ENCODE measurements at regions not wholly inside any gene's neighbourhood (a gene's known extent, or its start where the extent isn't known, plus 50 kb on each side); places are given as distances from the start of the nearest gene placed in this dataset.

GRCh38 chr20:22348010-22348409, 236.4 kb downstream of the FOXA2 start:
- H3K4me1 ChIP-seq (ENCODE audit: control insufficient read depth, insufficient read depth, low read length), result no peaks in the 10 kb centered on the region
- no peaks in the 10 kb centered on the region for H3K36me3 ChIP-seq (ENCODE audit: control insufficient read depth, insufficient read depth, low read length)
- H3K4me3 ChIP-seq (ENCODE audit: insufficient read depth, low read depth, low read length), result no peak overlapping the region
- H3K9me3 ChIP-seq (ENCODE audit: control insufficient read depth, low read length), result no peaks in the 10 kb centered on the region
- H3K27me3 ChIP-seq (ENCODE audit: control insufficient read depth, insufficient read depth, low read length, poor library complexity, severe bottlenecking), result no peaks in the 10 kb centered on the region
- no peak overlapping the region for H3K27ac ChIP-seq (ENCODE audit: insufficient read depth, low read depth, low read length, poor library complexity, severe bottlenecking)
- 87 to 89% methylated on average over 4 of the region's 4 CpGs for WGBS, 2 experiments

- Histone ChIP-seq H3K27ac (ENCODE audit: insufficient read depth, low read depth, low read length, poor library complexity, severe bottlenecking) (no peak overlapping the region), H3K27me3 (ENCODE audit: control insufficient read depth, insufficient read depth, low read length, poor library complexity, severe bottlenecking) (no peaks in the 10 kb centered on the region), H3K4me1 (ENCODE audit: control insufficient read depth, insufficient read depth, low read length) (no peaks in the 10 kb centered on the region), H3K4me3 (ENCODE audit: insufficient read depth, low read depth, low read length) (no peak overlapping the region), H3K9me3 (ENCODE audit: control insufficient read depth, low read length) (no peaks in the 10 kb centered on the region), H3K36me3 (ENCODE audit: control insufficient read depth, insufficient read depth, low read length) (no peaks in the 10 kb centered on the region)
- WGBS, 2 experiments, result 89 to 90% methylated on average over 3 to 4 of the region's 4 CpGs
These were observed 237.7 kb downstream of the FOXA2 start for GRCh38 chr20:22346716-22347115.

- H3K27me3 ChIP-seq (ENCODE audit: control insufficient read depth, insufficient read depth, low read length, poor library complexity, severe bottlenecking), result peaks cover 15% of the 10 kb centered on the region
- H3K36me3 ChIP-seq (ENCODE audit: control insufficient read depth, insufficient read depth, low read length), result no peaks in the 10 kb centered on the region
- 96% methylated on average over 29 of the region's 29 CpGs for WGBS, 2 experiments
- H3K4me3 ChIP-seq (ENCODE audit: insufficient read depth, low read depth, low read length), result no peak overlapping the region
- H3K4me1 ChIP-seq (ENCODE audit: control insufficient read depth, insufficient read depth, low read length), result no peaks in the 10 kb centered on the region
- H3K27ac ChIP-seq (ENCODE audit: insufficient read depth, low read depth, low read length, poor library complexity, severe bottlenecking), result no peak overlapping the region
- no peaks in the 10 kb centered on the region for H3K9me3 ChIP-seq (ENCODE audit: control insufficient read depth, low read length)
These were observed 240.8 kb downstream of the FOXA2 start for GRCh38 chr20:22343612-22344011.

GRCh38 chr20:22342410-22342809, 242.0 kb downstream of the FOXA2 start:
- H3K36me3 ChIP-seq (ENCODE audit: control insufficient read depth, insufficient read depth, low read length), result no peaks in the 10 kb centered on the region
- H3K4me3 ChIP-seq (ENCODE audit: insufficient read depth, low read depth, low read length), result no peak overlapping the region
- H3K27me3 ChIP-seq (ENCODE audit: control insufficient read depth, insufficient read depth, low read length, poor library complexity, severe bottlenecking), result peaks cover 22% of the 10 kb centered on the region
- H3K4me1 ChIP-seq (ENCODE audit: control insufficient read depth, insufficient read depth, low read length), result no peaks in the 10 kb centered on the region
- WGBS, 2 experiments, result 87 to 93% methylated on average over 4 of the region's 4 CpGs
- no peaks in the 10 kb centered on the region for H3K9me3 ChIP-seq (ENCODE audit: control insufficient read depth, low read length)
- H3K27ac ChIP-seq (ENCODE audit: insufficient read depth, low read depth, low read length, poor library complexity, severe bottlenecking), result no peak overlapping the region

- Histone ChIP-seq H3K9me3 (ENCODE audit: control insufficient read depth, low read length) (no peaks in the 10 kb centered on the region), H3K36me3 (ENCODE audit: control insufficient read depth, insufficient read depth, low read length) (no peaks in the 10 kb centered on the region), H3K27ac (ENCODE audit: insufficient read depth, low read depth, low read length, poor library complexity, severe bottlenecking) (no peak overlapping the region), H3K4me3 (ENCODE audit: insufficient read depth, low read depth, low read length) (no peak overlapping the region), H3K27me3 (ENCODE audit: control insufficient read depth, insufficient read depth, low read length, poor library complexity, severe bottlenecking) (peaks cover 27% of the 10 kb centered on the region), H3K4me1 (ENCODE audit: control insufficient read depth, insufficient read depth, low read length) (no peaks in the 10 kb centered on the region)
- 72 to 76% methylated on average over 6 of the region's 6 CpGs for WGBS, 2 experiments
These were observed 242.9 kb downstream of the FOXA2 start for GRCh38 chr20:22341508-22341907.

- H3K27ac ChIP-seq (ENCODE audit: insufficient read depth, low read depth, low read length, poor library complexity, severe bottlenecking), result no peak overlapping the region
- no peaks in the 10 kb centered on the region for H3K4me1 ChIP-seq (ENCODE audit: control insufficient read depth, insufficient read depth, low read length)
- H3K4me3 ChIP-seq (ENCODE audit: insufficient read depth, low read depth, low read length), result no peak overlapping the region
- H3K27me3 ChIP-seq (ENCODE audit: control insufficient read depth, insufficient read depth, low read length, poor library complexity, severe bottlenecking), result peaks cover 29% of the 10 kb centered on the region
- H3K9me3 ChIP-seq (ENCODE audit: control insufficient read depth, low read length), result no peaks in the 10 kb centered on the region
- 69 to 72% methylated on average over 5 of the region's 5 CpGs for WGBS, 2 experiments
- H3K36me3 ChIP-seq (ENCODE audit: control insufficient read depth, insufficient read depth, low read length), result no peaks in the 10 kb centered on the region
These were observed 244.4 kb downstream of the FOXA2 start for GRCh38 chr20:22339946-22340345.

GRCh38 chr20:22339091-22339881, 245.1 kb downstream of the FOXA2 start:
- H3K4me3 ChIP-seq (ENCODE audit: insufficient read depth, low read depth, low read length), result no peak overlapping the region
- peaks cover 32% of the 10 kb centered on the region for H3K27me3 ChIP-seq (ENCODE audit: control insufficient read depth, insufficient read depth, low read length, poor library complexity, severe bottlenecking)
- H3K27ac ChIP-seq (ENCODE audit: insufficient read depth, low read depth, low read length, poor library complexity, severe bottlenecking), result no peak overlapping the region
- H3K36me3 ChIP-seq (ENCODE audit: control insufficient read depth, insufficient read depth, low read length), result no peaks in the 10 kb centered on the region
- no peaks in the 10 kb centered on the region for H3K4me1 ChIP-seq (ENCODE audit: control insufficient read depth, insufficient read depth, low read length)
- H3K9me3 ChIP-seq (ENCODE audit: control insufficient read depth, low read length), result no peaks in the 10 kb centered on the region
- WGBS, 2 experiments, result 39 to 41% methylated on average over 12 of the region's 12 CpGs

GRCh38 chr20:22338140-22338708, 246.1 kb downstream of the FOXA2 start:
- Histone ChIP-seq H3K27ac (ENCODE audit: insufficient read depth, low read depth, low read length, poor library complexity, severe bottlenecking) (no peak overlapping the region), H3K4me3 (ENCODE audit: insufficient read depth, low read depth, low read length) (no peak overlapping the region), H3K9me3 (ENCODE audit: control insufficient read depth, low read length) (no peaks in the 10 kb centered on the region), H3K27me3 (ENCODE audit: control insufficient read depth, insufficient read depth, low read length, poor library complexity, severe bottlenecking) (peaks cover 42% of the 10 kb centered on the region), H3K36me3 (ENCODE audit: control insufficient read depth, insufficient read depth, low read length) (no peaks in the 10 kb centered on the region), H3K4me1 (ENCODE audit: control insufficient read depth, insufficient read depth, low read length) (no peaks in the 10 kb centered on the region)
- 55 to 74% methylated on average over 3 to 5 of the region's 6 CpGs for WGBS, 2 experiments

- WGBS, 2 experiments, result 68 to 87% methylated on average over 3 to 4 of the region's 4 CpGs
- no peaks in the 10 kb centered on the region for H3K4me1 ChIP-seq (ENCODE audit: control insufficient read depth, insufficient read depth, low read length)
- H3K9me3 ChIP-seq (ENCODE audit: control insufficient read depth, low read length), result no peaks in the 10 kb centered on the region
- H3K36me3 ChIP-seq (ENCODE audit: control insufficient read depth, insufficient read depth, low read length), result no peaks in the 10 kb centered on the region
- H3K27ac ChIP-seq (ENCODE audit: insufficient read depth, low read depth, low read length, poor library complexity, severe bottlenecking), result no peak overlapping the region
- H3K4me3 ChIP-seq (ENCODE audit: insufficient read depth, low read depth, low read length), result no peak overlapping the region
- peaks cover 46% of the 10 kb centered on the region for H3K27me3 ChIP-seq (ENCODE audit: control insufficient read depth, insufficient read depth, low read length, poor library complexity, severe bottlenecking)
These were observed 249.2 kb downstream of the FOXA2 start for GRCh38 chr20:22335210-22335609.

GRCh38 chr20:22333885-22334545, 250.4 kb downstream of the FOXA2 start:
- peaks cover 36% of the 10 kb centered on the region for H3K27me3 ChIP-seq (ENCODE audit: control insufficient read depth, insufficient read depth, low read length, poor library complexity, severe bottlenecking)
- H3K4me1 ChIP-seq (ENCODE audit: control insufficient read depth, insufficient read depth, low read length), result no peaks in the 10 kb centered on the region
- H3K36me3 ChIP-seq (ENCODE audit: control insufficient read depth, insufficient read depth, low read length), result no peaks in the 10 kb centered on the region
- 49 to 50% methylated on average over 18 of the region's 19 CpGs for WGBS, 2 experiments
- H3K9me3 ChIP-seq (ENCODE audit: control insufficient read depth, low read length), result no peaks in the 10 kb centered on the region
- no peak overlapping the region for H3K4me3 ChIP-seq (ENCODE audit: insufficient read depth, low read depth, low read length)
- no peak overlapping the region for H3K27ac ChIP-seq (ENCODE audit: insufficient read depth, low read depth, low read length, poor library complexity, severe bottlenecking)

All from ectodermal cell (in vitro differentiated cells).